Stomach (tissue), 4 donors: ENCODE measurements at regions not wholly inside any gene's neighbourhood (a gene's known extent, or its start where the extent isn't known, plus 50 kb on each side); places are given as distances from the start of the nearest gene placed in this dataset.

Experiments
- CTCF ChIP-seq, 7 experiments: fragments of 450-650 bp in 4 of 7; fragments of 200-600 bp in 3 of 7; sonication (generic) in 3 of 7; IDR thresholded peaks; one replicate each; pipeline ENCODE4 v1.5.1; 2016 to 2019; ENCODE audit warnings: antibody characterized with exemption in 7 of 7, control low read depth in 2 of 7, mild to moderate bottlenecking in 1 of 7
- EP300 ChIP-seq: sonication (generic); formaldehyde crosslinking; IDR thresholded peaks from one replicate; pipeline ENCODE4 v1.6.1; 2017; ENCODE audit warnings: antibody characterized with exemption
- POLR2A ChIP-seq, 4 donors: fragments of 450-650 bp; IDR thresholded peaks; one replicate each; pipeline ENCODE4 v1.6.1; 2016; ENCODE audit warnings: antibody characterized with exemption in 4 of 4, control low read depth in 2 of 4, mild to moderate bottlenecking in 1 of 4, moderate library complexity in 1 of 4
- POLR2AphosphoS5 ChIP-seq, 3 donors: sonication (generic); formaldehyde crosslinking; IDR thresholded peaks; one replicate each; pipeline ENCODE4 v1.6.1; 2016; ENCODE audit warnings: antibody characterized with exemption in 3 of 3

GRCh38 chr14:61139006-61139599, 142.0 kb downstream of the TMEM30B start:
- no peak for TF ChIP-seq CTCF (IDR thresholded peaks at IDR 0.05)
- no peak for TF ChIP-seq POLR2AphosphoS5 (IDR thresholded peaks at IDR 0.05)
- no peak for TF ChIP-seq POLR2A (IDR thresholded peaks at IDR 0.05)
- no peak for TF ChIP-seq EP300
